ENCODE measurements at regions not wholly inside any gene's neighbourhood (a gene's known extent, or its start where the extent isn't known, plus 50 kb on each side); places are given as distances from the start of the nearest gene placed in this dataset.

- TF ChIP-seq ZHX2 (IDR thresholded peaks at IDR 0.05; ENCODE audit: low read depth) (no peak), ZHX2 (CRISPR knock-in tag; IDR thresholded peaks at IDR 0.05; ENCODE audit: borderline replicate concordance) (no peak), KLF9 (CRISPR knock-in tag; IDR thresholded peaks at IDR 0.05; ENCODE audit: low read depth) (no peak), DBP (CRISPR knock-in tag; IDR thresholded peaks at IDR 0.05; ENCODE audit: not compliant biosample characterization) (no peak), RFX1 (IDR thresholded peaks at IDR 0.05) (no peak)
Measured at GRCh38 chr2:228698963-228699362, 517.5 kb upstream of the SPHKAP start (continued).

- no peak overlapping the region for H3K9ac ChIP-seq (ENCODE audit: insufficient read depth, low read depth, low read length)
- H3K79me2 ChIP-seq (ENCODE audit: insufficient read depth, low read length), result no peaks in the 10 kb centered on the region
- FAIRE-seq (no peak), DNase-seq (ENCODE audit: low spot score) (no peak), ATAC-seq (no peak)
- H2AFZ ChIP-seq (ENCODE audit: low read length), result no peak overlapping the region
- no peaks in the 10 kb centered on the region for H3K27me3 ChIP-seq (ENCODE audit: control insufficient read depth in 1 of 2, insufficient read depth in 2 of 2, low read length in 2 of 2)
- intact Hi-C loops (cut with micrococcal nuclease; ENCODE audit: unreplicated experiment), result no loop called here
- no peak overlapping the region for H3K27ac ChIP-seq (ENCODE audit: extremely low read length, insufficient read depth, low read length)
- in situ Hi-C loops (cut with HindIII; ENCODE audit: extremely low pct_ligation_motif_present, low pct_unique_long_range_greater_than_20kb), result no loop called here
- no peaks in the 10 kb centered on the region for H3K4me1 ChIP-seq (ENCODE audit: insufficient read depth, low read length)
- POLR2A ChIA-PET, result no interaction called here
- H3K4me2 ChIP-seq (ENCODE audit: low read depth, low read length), result no peak overlapping the region
- 5% methylated on average over 3 of the region's 3 CpGs for WGBS (ENCODE audit: low lambda C conversion rate)
- H4K20me1 ChIP-seq (ENCODE audit: insufficient read depth, low read length), result no peaks in the 10 kb centered on the region
- TF ChIP-seq NFATC3 (CRISPR knock-in tag; IDR thresholded peaks at IDR 0.05) (no peak), ZFP41 (CRISPR knock-in tag; IDR thresholded peaks at IDR 0.05; ENCODE audit: borderline replicate concordance) (no peak), ZNF264 (CRISPR knock-in tag; IDR thresholded peaks at IDR 0.05) (no peak), CTCF (CRISPR knock-in tag; IDR thresholded peaks at IDR 0.05) (no peak), ATF5 (CRISPR knock-in tag; IDR thresholded peaks at IDR 0.05; ENCODE audit: low read depth) (no peak), ZNF543 (CRISPR knock-in tag; IDR thresholded peaks at IDR 0.05) (no peak)
- CTCF ChIA-PET (ENCODE audit: low intra/inter-chr PET ratio, low total read pairs), result no interaction called here
- no TSS peak for BruUV-seq (replicated peaks)
- peaks cover 51% of the 10 kb centered on the region for H3K9me3 ChIP-seq (ENCODE audit: low read length)
- H3K4me3 ChIP-seq (replicated peaks in 1 of 3; ENCODE audit: insufficient read depth in 1 of 3, low read depth in 2 of 3, low read length in 3 of 3), result no peak overlapping the region
- H3K36me3 ChIP-seq (replicated peaks in 1 of 2; ENCODE audit: control insufficient read depth in 1 of 2, insufficient read depth in 2 of 2, low read length in 2 of 2), result no peaks in the 10 kb centered on the region
Measured at GRCh38 chr2:228697456-228697855, 516.0 kb upstream of the SPHKAP start.

Measured in HepG2 (cell line).